IMR-90 (cell line): ENCODE measurements at regions not wholly inside any gene's neighbourhood (a gene's known extent, or its start where the extent isn't known, plus 50 kb on each side); places are given as distances from the start of the nearest gene placed in this dataset.

ENCODE experiments used
- ATAC-seq: fragments of 200-7000 bp; cut with Tn5 transposase; 2 replicates; pipeline ENCODE4 v1.9.1; 2020; ENCODE audit warnings: low read depth, mild to moderate bottlenecking, moderate library complexity
- BruUV-seq: library from RNA; stranded (reverse); fragments of 400-500 nt; replicated peaks from 2 replicates; lab custom pipeline; 2021; lab: Mats Ljungman, UMichigan
- CTCF ChIA-PET: fragments of 300-600 bp; formaldehyde crosslinking; extraction: SDS; loops from one replicate; lab custom pipeline; 2021; ENCODE audit warnings: antibody characterized with exemption; lab: Yijun Ruan, JAX
- POLR2A ChIA-PET: fragments of 300-600 bp; sonication (Branson Sonifier 250); formaldehyde crosslinking; loops from one replicate; lab custom pipeline; 2022; ENCODE audit warnings: antibody characterized with exemption; ENCODE audit not compliant: unreplicated experiment; lab: Charles Lee
- DNase-seq: peaks from one replicate; pipeline ENCODE4 v3.0.0; 2013
- H2AFZ ChIP-seq: replicated peaks from 2 replicates; pipeline ENCODE3; 2013; ENCODE audit warnings: low read length, mild to moderate bottlenecking; ENCODE audit not compliant: poor library complexity
- H2AK5ac ChIP-seq: 2 replicates; pipeline ENCODE4 v1.6.1; 2013; ENCODE audit warnings: low read depth, low read length, inconsistent platforms
- H2AK9ac ChIP-seq: replicated peaks from 2 replicates; pipeline ENCODE3; 2013; ENCODE audit warnings: mild to moderate bottlenecking, low read depth, low read length, moderate library complexity; ENCODE audit not compliant: poor library complexity
- H2BK120ac ChIP-seq: 2 replicates; pipeline ENCODE4 v1.6.1; 2013; ENCODE audit warnings: low read depth, low read length, inconsistent platforms
- H2BK15ac ChIP-seq: 3 replicates; pipeline ENCODE4 v1.6.1; 2013; ENCODE audit warnings: low read depth, low read length, inconsistent platforms
- H2BK20ac ChIP-seq: 2 replicates; pipeline ENCODE4 v1.6.1; 2013; ENCODE audit warnings: low read depth, mild to moderate bottlenecking, inconsistent platforms, low read length, moderate library complexity
- H2BK5ac ChIP-seq: 2 replicates; pipeline ENCODE4 v1.6.1; 2013; ENCODE audit warnings: mild to moderate bottlenecking, low read depth, low read length, inconsistent platforms; ENCODE audit not compliant: poor library complexity, severe bottlenecking
- H3K14ac ChIP-seq: replicated peaks from 2 replicates; pipeline ENCODE4 v1.6.1; 2013; ENCODE audit warnings: low read depth, low read length, inconsistent platforms
- H3K18ac ChIP-seq: 2 replicates; pipeline ENCODE4 v1.6.1; 2013; ENCODE audit warnings: low read depth, low read length, control low read depth
- H3K23ac ChIP-seq: 2 replicates; pipeline ENCODE4 v1.6.1; 2013; ENCODE audit warnings: low read depth, low read length, inconsistent platforms
- H3K27ac ChIP-seq: 2 replicates; pipeline ENCODE4 v1.5.1; 2013; ENCODE audit warnings: mild to moderate bottlenecking, control low read depth, low read length; ENCODE audit not compliant: insufficient read depth
- H3K27me3 ChIP-seq: 2 replicates; pipeline ENCODE4 v1.6.1; 2013; ENCODE audit warnings: low read length; ENCODE audit not compliant: control insufficient read depth, insufficient read depth
- H3K36me3 ChIP-seq: 2 replicates; pipeline ENCODE4 v1.6.1; 2013; ENCODE audit warnings: low read length, mixed read lengths; ENCODE audit not compliant: control insufficient read depth, insufficient read depth
- H3K4ac ChIP-seq: 2 replicates; pipeline ENCODE4 v1.6.1; 2013; ENCODE audit warnings: low read depth, low read length, inconsistent platforms
- H3K4me1 ChIP-seq: 2 replicates; pipeline ENCODE4 v1.6.1; 2013; ENCODE audit warnings: low read length, mixed read lengths; ENCODE audit not compliant: control insufficient read depth, insufficient read depth
- H3K4me2 ChIP-seq: 2 replicates; pipeline ENCODE4 v1.6.1; 2013; ENCODE audit warnings: low read depth, mild to moderate bottlenecking, control low read depth, low read length, moderate library complexity
- H3K4me3 ChIP-seq: 2 replicates; pipeline ENCODE4 v1.5.1; 2013; ENCODE audit warnings: low read depth, mild to moderate bottlenecking, control low read depth, low read length, moderate library complexity; ENCODE audit not compliant: insufficient read depth
- H3K56ac ChIP-seq: 2 replicates; pipeline ENCODE4 v1.6.1; 2013; ENCODE audit warnings: low read length, inconsistent platforms; ENCODE audit not compliant: insufficient read depth; ENCODE audit errors: extremely low read depth
- H3K79me1 ChIP-seq, 2 experiments: 2 replicates each; pipeline ENCODE4 v1.6.1; 2013; ENCODE audit warnings: low read length in 2 of 2, inconsistent platforms in 1 of 2, low read depth in 1 of 2
- H3K9ac ChIP-seq: 2 replicates; pipeline ENCODE4 v1.6.1; 2013; ENCODE audit warnings: low read depth, low read length, control low read depth
- H3K9me1 ChIP-seq: 2 replicates; pipeline ENCODE4 v1.6.1; 2013; ENCODE audit warnings: low read length, inconsistent platforms; ENCODE audit not compliant: insufficient read depth
- H3K9me3 ChIP-seq: 2 replicates; pipeline ENCODE4 v1.6.1; 2013; ENCODE audit warnings: low read length; ENCODE audit not compliant: control insufficient read depth, insufficient read depth
- H4K20me1 ChIP-seq: 2 replicates; pipeline ENCODE4 v1.6.1; 2013; ENCODE audit warnings: low read length, inconsistent platforms; ENCODE audit not compliant: insufficient read depth
- H4K5ac ChIP-seq: 2 replicates; pipeline ENCODE4 v1.6.1; 2013; ENCODE audit warnings: mild to moderate bottlenecking, low read depth, low read length, control low read depth
- H4K8ac ChIP-seq, 2 experiments: 2 replicates each; pipeline ENCODE4 v1.6.1; 2013; ENCODE audit warnings: low read depth in 2 of 2, low read length in 2 of 2, control low read depth in 1 of 2, inconsistent platforms in 1 of 2
- H4K91ac ChIP-seq: 2 replicates; pipeline ENCODE4 v1.6.1; 2013; ENCODE audit warnings: low read depth, low read length, inconsistent platforms; ENCODE audit not compliant: insufficient read depth
- CTCF ChIP-seq: conservative IDR thresholded peaks from 2 replicates; pipeline ENCODE4 v1.5.1; 2012; ENCODE audit warnings: mild to moderate bottlenecking, low read depth, low read length, improper control_type of control experiment
- ELK1 ChIP-seq: fragments of 150-350 bp; IDR thresholded peaks from 2 replicates; pipeline ENCODE4 v1.6.1; 2016; ENCODE audit warnings: low read depth, mild to moderate bottlenecking, low read length, moderate library complexity, borderline replicate concordance
- MXI1 ChIP-seq: IDR thresholded peaks from 2 replicates; pipeline ENCODE4 v1.6.1; 2012; ENCODE audit warnings: low read depth, mild to moderate bottlenecking, low read length, moderate library complexity, borderline replicate concordance
- NFE2L2 ChIP-seq: fragments of 150-350 bp; IDR thresholded peaks from 2 replicates; pipeline ENCODE4 v1.6.1; 2016; ENCODE audit warnings: low read depth, mild to moderate bottlenecking, low read length
- POLR2A ChIP-seq: IDR thresholded peaks from 2 replicates; pipeline ENCODE4 v1.6.1; 2012; ENCODE audit warnings: mild to moderate bottlenecking, low read depth, low read length
- RFX5 ChIP-seq: IDR thresholded peaks from 2 replicates; pipeline ENCODE4 v1.8.0; 2012; ENCODE audit warnings: low read depth, mild to moderate bottlenecking, low read length, moderate library complexity
- SMC3 ChIP-seq: fragments of 150-350 bp; IDR thresholded peaks from 2 replicates; pipeline ENCODE4 v1.6.1; 2016; ENCODE audit warnings: low read depth, mild to moderate bottlenecking, antibody characterized with exemption, low read length, moderate library complexity
- WGBS, 2 experiments: methylation state at CpG; one replicate each; pipeline versions ENCODE4 v1.1.5 to v1.1.7; 2013; ENCODE audit warnings: missing lambda C conversion rate in 2 of 2; ENCODE audit not compliant: insufficient read length in 1 of 2; ENCODE audit errors: extremely low coverage in 2 of 2; 5-methylcytosine and 5-hydroxymethylcytosine counted together
- dilution Hi-C: fragments of 300-500 bp; cut with HindIII; formaldehyde crosslinking; loops from one replicate; pipeline ENCODE4 v1.14.3; 2018; ENCODE audit warnings: low sequenced_read_pairs; ENCODE audit not compliant: unreplicated experiment
- in situ Hi-C: fragments of 300-500 bp; cut with MboI; formaldehyde crosslinking; loops from 3 replicates; pipeline ENCODE4 v1.14.3; 2019; ENCODE audit warnings: low sequenced_read_pairs, inconsistent platforms, mixed read lengths
- intact Hi-C: fragments of 100-400 bp; cut with micrococcal nuclease; formaldehyde crosslinking; loops from 2 replicates; pipeline ENCODE4 v1.10.0; 2022

- H3K9me3 ChIP-seq, result no peaks in the 10 kb centered on the region
- H3K23ac ChIP-seq, result no peak overlapping the region
- H3K56ac ChIP-seq, result no peak overlapping the region
- in situ Hi-C loops (no loop called here), intact Hi-C loops (no loop called here), dilution Hi-C loops (no loop called here)
- no peak overlapping the region for H3K9ac ChIP-seq
- no peak overlapping the region for H2AFZ ChIP-seq
- H3K9me1 ChIP-seq, result no peaks in the 10 kb centered on the region
- ChIA-PET POLR2A (no interaction called here), CTCF (no interaction called here)
- ATAC-seq (no peak), DNase-seq (no peak)
- TF ChIP-seq CTCF (no peak), ELK1 (no peak), POLR2A (no peak), MXI1 (no peak), SMC3 (no peak), NFE2L2 (no peak), RFX5 (no peak)
- WGBS, 2 experiments, result 46% methylated on average over 4 of the region's 26 CpGs; no CpG with 5 or more reads in 1 of the 2 experiments
- H3K4me3 ChIP-seq, result no peak overlapping the region
- no peak overlapping the region for H4K8ac ChIP-seq
- H2BK120ac ChIP-seq, result no peak overlapping the region
- no peak overlapping the region for H3K27ac ChIP-seq
- H3K4me2 ChIP-seq, result no peak overlapping the region
- no TSS peak for BruUV-seq
- no peak overlapping the region for H2AK9ac ChIP-seq
- peaks cover 21% of the 10 kb centered on the region; the same call in 1 of the 2 replicates for H3K27me3 ChIP-seq
- no peak overlapping the region for H2AK5ac ChIP-seq
- H2BK15ac ChIP-seq, result no peak overlapping the region
- H4K5ac ChIP-seq, result no peak overlapping the region
- no peak overlapping the region for H2BK20ac ChIP-seq
- no peak overlapping the region for H3K18ac ChIP-seq
- H2BK5ac ChIP-seq, result no peak overlapping the region
- no peaks in the 10 kb centered on the region for H3K36me3 ChIP-seq
- no peaks in the 10 kb centered on the region for H3K79me1 ChIP-seq
- H3K4ac ChIP-seq, result no peak overlapping the region
- H3K14ac ChIP-seq, result no peak overlapping the region
- H3K4me1 ChIP-seq, result no peaks in the 10 kb centered on the region
- H4K91ac ChIP-seq, result no peak overlapping the region
- no peaks in the 10 kb centered on the region; the same call in 1 of the 2 replicates for H4K20me1 ChIP-seq
Observed at GRCh38 chr17:79162012-79162963, 87.7 kb downstream of the ENGASE start.
